Endothelial cell (in vitro differentiated cells): ENCODE measurements at regions not wholly inside any gene's neighbourhood (a gene's known extent, or its start where the extent isn't known, plus 50 kb on each side); places are given as distances from the start of the nearest gene placed in this dataset.

ENCODE experiments used
- DNase-seq: peaks from one replicate; pipeline ENCODE4 v3.0.0; 2021; ENCODE audit warnings: low spot score
- H3K27ac Mint-ChIP-seq: one replicate; pipeline ENCODE4 v1.8.0; 2021; ENCODE audit warnings: mixed read lengths, inconsistent platforms; ENCODE audit not compliant: unreplicated experiment
- H3K27me3 Mint-ChIP-seq: one replicate; pipeline ENCODE4 v1.8.0; 2021; ENCODE audit warnings: mild to moderate bottlenecking, moderate library complexity, mixed read lengths, inconsistent platforms; ENCODE audit not compliant: unreplicated experiment
- H3K36me3 Mint-ChIP-seq: one replicate; pipeline ENCODE4 v1.8.0; 2021; ENCODE audit warnings: mild to moderate bottlenecking, low read depth, mixed read lengths, inconsistent platforms; ENCODE audit not compliant: unreplicated experiment
- H3K4me1 Mint-ChIP-seq: one replicate; pipeline ENCODE4 v1.8.0; 2021; ENCODE audit warnings: mild to moderate bottlenecking, mixed read lengths, inconsistent platforms; ENCODE audit not compliant: unreplicated experiment
- H3K4me3 Mint-ChIP-seq: one replicate; pipeline ENCODE4 v1.8.0; 2021; ENCODE audit warnings: mild to moderate bottlenecking, mixed read lengths, inconsistent platforms; ENCODE audit not compliant: unreplicated experiment
- H3K9me3 Mint-ChIP-seq: one replicate; pipeline ENCODE4 v1.8.0; 2021; ENCODE audit warnings: mixed read lengths, inconsistent platforms; ENCODE audit not compliant: unreplicated experiment
- TF ChIP-seq, protein P1 (sequence below): fragments of 200-600 bp; sonication (generic); IDR thresholded peaks from one replicate; pipeline ENCODE4 v1.5.0; 2021; ENCODE audit warnings: antibody characterized with exemption; ENCODE audit not compliant: unreplicated experiment

DNA sequence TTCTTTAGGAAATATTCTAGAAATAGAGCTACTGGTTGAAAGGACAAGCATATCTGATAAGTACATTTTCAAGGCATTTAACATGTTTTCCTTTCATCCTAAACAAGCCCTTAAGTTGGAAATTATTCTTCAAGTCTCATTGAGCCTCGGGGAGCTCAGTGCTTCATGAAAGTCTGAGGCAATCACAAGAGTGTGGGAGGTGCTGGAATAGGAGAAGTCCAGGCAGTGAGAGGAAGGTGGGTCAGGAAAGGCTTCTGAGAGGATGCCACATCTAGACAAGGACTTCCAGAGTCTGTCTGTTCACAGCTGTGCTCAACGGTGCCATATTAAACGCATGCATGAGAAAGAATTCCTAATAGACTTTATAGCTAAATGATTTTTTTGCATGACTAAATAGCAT lies 69.8 kb downstream of the CD83 start:
- H3K36me3 Mint-ChIP-seq, result no peaks in the 10 kb centered on the region
- H3K4me3 Mint-ChIP-seq, result no peak overlapping the region
- H3K4me1 Mint-ChIP-seq, result no peaks in the 10 kb centered on the region
- no peak overlapping the region for H3K27ac Mint-ChIP-seq
- DNase-seq, result no peak
- TF ChIP-seq, protein P1, sequence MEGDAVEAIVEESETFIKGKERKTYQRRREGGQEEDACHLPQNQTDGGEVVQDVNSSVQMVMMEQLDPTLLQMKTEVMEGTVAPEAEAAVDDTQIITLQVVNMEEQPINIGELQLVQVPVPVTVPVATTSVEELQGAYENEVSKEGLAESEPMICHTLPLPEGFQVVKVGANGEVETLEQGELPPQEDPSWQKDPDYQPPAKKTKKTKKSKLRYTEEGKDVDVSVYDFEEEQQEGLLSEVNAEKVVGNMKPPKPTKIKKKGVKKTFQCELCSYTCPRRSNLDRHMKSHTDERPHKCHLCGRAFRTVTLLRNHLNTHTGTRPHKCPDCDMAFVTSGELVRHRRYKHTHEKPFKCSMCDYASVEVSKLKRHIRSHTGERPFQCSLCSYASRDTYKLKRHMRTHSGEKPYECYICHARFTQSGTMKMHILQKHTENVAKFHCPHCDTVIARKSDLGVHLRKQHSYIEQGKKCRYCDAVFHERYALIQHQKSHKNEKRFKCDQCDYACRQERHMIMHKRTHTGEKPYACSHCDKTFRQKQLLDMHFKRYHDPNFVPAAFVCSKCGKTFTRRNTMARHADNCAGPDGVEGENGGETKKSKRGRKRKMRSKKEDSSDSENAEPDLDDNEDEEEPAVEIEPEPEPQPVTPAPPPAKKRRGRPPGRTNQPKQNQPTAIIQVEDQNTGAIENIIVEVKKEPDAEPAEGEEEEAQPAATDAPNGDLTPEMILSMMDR, result no peak
- H3K27me3 Mint-ChIP-seq, result peaks cover 1% of the 10 kb centered on the region
- no peaks in the 10 kb centered on the region for H3K9me3 Mint-ChIP-seq

DNA sequence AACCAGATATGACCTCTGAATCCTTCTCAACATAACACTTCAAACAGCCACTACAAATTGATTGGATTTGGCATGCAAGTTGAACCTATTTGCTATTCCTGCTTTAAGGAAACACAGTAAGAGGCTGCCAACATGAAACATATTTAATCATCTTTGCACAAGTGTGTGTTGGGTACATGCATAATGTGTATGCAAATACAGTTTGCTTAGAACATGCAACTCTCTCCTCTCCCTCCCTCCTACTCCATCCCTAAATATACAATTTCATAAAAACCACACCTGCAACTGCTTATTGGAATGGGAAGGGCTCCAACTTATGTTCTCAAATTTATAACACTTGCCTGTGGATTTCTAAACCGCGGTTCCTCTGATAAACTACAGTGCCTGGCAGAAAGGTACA lies 71.5 kb downstream of the CD83 start:
- no peak overlapping the region for H3K27ac Mint-ChIP-seq
- H3K36me3 Mint-ChIP-seq, result no peaks in the 10 kb centered on the region
- H3K4me1 Mint-ChIP-seq, result no peaks in the 10 kb centered on the region
- no peak for DNase-seq
- H3K9me3 Mint-ChIP-seq, result no peaks in the 10 kb centered on the region
- TF ChIP-seq, protein P1, result no peak
- peaks cover 1% of the 10 kb centered on the region for H3K27me3 Mint-ChIP-seq
- H3K4me3 Mint-ChIP-seq, result no peak overlapping the region

DNA sequence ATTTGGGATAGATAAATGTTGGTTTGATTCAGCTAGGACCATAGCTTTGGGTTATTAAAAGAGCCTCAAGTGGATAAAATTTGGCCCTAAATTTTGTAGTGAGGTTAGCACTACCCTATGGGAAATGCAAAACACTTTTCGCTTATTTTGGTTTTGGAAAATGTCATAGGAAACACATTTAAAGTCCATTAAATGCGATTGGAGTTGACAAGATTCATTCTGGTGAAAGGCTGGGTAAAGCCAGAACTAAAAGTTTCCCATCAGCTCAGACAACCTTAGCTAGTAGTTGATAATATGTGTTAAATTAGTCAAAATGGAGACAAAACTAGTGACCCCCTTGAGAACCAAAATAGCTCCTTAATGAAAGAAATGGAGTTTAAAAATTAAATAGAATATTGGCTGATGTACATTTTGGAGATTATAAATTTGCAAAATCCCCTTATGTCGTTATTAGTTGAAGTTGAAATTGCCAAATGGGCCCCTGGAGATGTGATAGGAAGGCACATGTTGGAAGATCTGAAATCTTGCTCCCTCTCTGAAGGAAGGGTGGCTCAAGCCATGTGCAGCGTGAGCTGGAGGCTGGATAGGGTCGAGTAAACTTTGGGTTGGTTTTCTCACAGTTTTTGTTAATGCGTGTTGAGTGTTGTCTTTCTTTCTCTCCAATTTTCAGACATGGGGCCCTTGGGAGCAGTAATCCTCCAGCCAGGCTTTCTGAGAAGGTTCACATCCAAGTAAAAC lies 72.8 kb downstream of the CD83 start:
- Mint-ChIP-seq H3K4me3 (no peak overlapping the region), H3K36me3 (no peaks in the 10 kb centered on the region), H3K27ac (no peak overlapping the region), H3K27me3 (peaks cover 1% of the 10 kb centered on the region), H3K9me3 (no peaks in the 10 kb centered on the region), H3K4me1 (no peaks in the 10 kb centered on the region)
- TF ChIP-seq, protein P1, result no peak
- DNase-seq, result no peak

DNA sequence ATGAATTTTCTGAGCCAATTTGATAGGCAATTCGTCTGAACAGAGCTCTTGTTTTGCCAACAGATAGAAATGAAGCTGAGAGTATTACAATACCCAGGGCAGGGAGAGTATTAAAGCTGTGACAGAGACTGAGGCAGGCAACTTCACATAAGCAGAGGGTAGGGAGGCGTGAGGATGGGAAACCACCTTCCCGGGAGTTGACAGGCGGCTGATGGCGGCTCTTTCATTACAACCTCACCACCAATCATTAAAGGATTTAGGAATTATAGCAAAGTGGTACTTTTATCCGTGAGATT lies 73.3 kb downstream of the CD83 start:
- no peaks in the 10 kb centered on the region for H3K27me3 Mint-ChIP-seq
- H3K27ac Mint-ChIP-seq, result no peak overlapping the region
- no peaks in the 10 kb centered on the region for H3K36me3 Mint-ChIP-seq
- H3K4me3 Mint-ChIP-seq, result no peak overlapping the region
- TF ChIP-seq, protein P1, result no peak
- no peaks in the 10 kb centered on the region for H3K4me1 Mint-ChIP-seq
- no peaks in the 10 kb centered on the region for H3K9me3 Mint-ChIP-seq
- DNase-seq, result no peak

DNA sequence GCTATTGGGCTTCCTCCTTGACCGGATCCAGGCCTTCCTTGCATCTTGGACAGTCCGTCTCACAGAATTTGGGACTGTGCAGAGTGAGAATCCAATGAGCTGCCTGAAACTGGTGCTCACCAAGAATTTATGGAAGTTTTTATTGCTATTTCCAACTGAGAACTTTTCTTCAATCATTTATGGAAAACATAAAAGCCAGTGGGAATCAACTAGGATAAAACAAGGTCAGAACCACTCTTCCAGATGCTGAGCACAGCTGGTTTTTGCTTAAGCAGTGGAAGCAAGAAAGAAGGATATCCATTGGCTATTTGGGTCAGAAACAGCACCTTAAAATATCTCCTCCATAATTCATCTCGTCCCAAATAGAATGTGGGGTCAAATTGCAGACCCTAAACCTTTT lies 74.2 kb downstream of the CD83 start:
- H3K4me1 Mint-ChIP-seq, result no peaks in the 10 kb centered on the region
- H3K27me3 Mint-ChIP-seq, result no peaks in the 10 kb centered on the region
- no peaks in the 10 kb centered on the region for H3K9me3 Mint-ChIP-seq
- H3K27ac Mint-ChIP-seq, result no peak overlapping the region
- no peak for DNase-seq
- no peaks in the 10 kb centered on the region for H3K36me3 Mint-ChIP-seq
- no peak overlapping the region for H3K4me3 Mint-ChIP-seq
- TF ChIP-seq, protein P1, result no peak
